Endothelial cell of umbilical vein (primary cell): ENCODE measurements at regions not wholly inside any gene's neighbourhood (a gene's known extent, or its start where the extent isn't known, plus 50 kb on each side); places are given as distances from the start of the nearest gene placed in this dataset.

ENCODE experiments used
- BruUV-seq: library from RNA; stranded (reverse); fragments of 400-500 nt; replicated peaks from 2 replicates; lab custom pipeline; 2021; lab: Mats Ljungman, UMichigan
- CTCF ChIA-PET: fragments of 300-600, 350-600 bp; sonication (Branson Sonifier 250); formaldehyde crosslinking; loops from one replicate; lab custom pipeline; 2021; ENCODE audit warnings: antibody characterized with exemption, inconsistent platforms; lab: Charles Lee
- POLR2A ChIA-PET: fragments of 300-600, 350-600 bp; sonication (Branson Sonifier 250); formaldehyde crosslinking; loops from one replicate; lab custom pipeline; 2021; ENCODE audit warnings: antibody characterized with exemption, inconsistent platforms; lab: Charles Lee
- DNase-seq: peaks from one replicate; pipeline ENCODE4 v3.0.0-alpha.2; 2011; ENCODE audit warnings: low read depth, low spot score
- FAIRE-seq: peaks from 2 replicates; lab custom pipeline; 2011; peaks lifted over from hg19 to GRCh38; lab: Jason Lieb, UNC
- H2AFZ ChIP-seq: 2 replicates; pipeline ENCODE4 v1.6.0; 2012; ENCODE audit warnings: low read depth, low read length, control low read depth, inconsistent platforms
- H3K27ac ChIP-seq: 2 replicates; pipeline ENCODE4 v1.5.1; 2011; ENCODE audit warnings: low read depth, mild to moderate bottlenecking, control low read depth, low read length, moderate library complexity; ENCODE audit not compliant: insufficient read depth
- H3K27me3 ChIP-seq, 2 experiments: 2 replicates each; pipeline versions ENCODE4 v1.6.0 to v1.6.1; 2011; ENCODE audit warnings: low read length in 2 of 2, mixed read lengths in 1 of 2; ENCODE audit not compliant: control insufficient read depth in 2 of 2, insufficient read depth in 2 of 2
- H3K36me3 ChIP-seq, 2 experiments: 2 replicates in 1 of 2; 3 replicates in 1 of 2; pipeline ENCODE4 v1.5.1; 2011; ENCODE audit warnings: low read length in 2 of 2, mild to moderate bottlenecking in 1 of 2, moderate library complexity in 1 of 2; ENCODE audit not compliant: control insufficient read depth in 2 of 2, insufficient read depth in 2 of 2; ENCODE audit errors: extremely low read depth in 1 of 2
- H3K4me1 ChIP-seq: 3 replicates; pipeline ENCODE4 v1.5.1; 2011; ENCODE audit warnings: mild to moderate bottlenecking, low read length; ENCODE audit not compliant: control insufficient read depth, insufficient read depth; ENCODE audit errors: extremely low read depth
- H3K4me2 ChIP-seq: 2 replicates; pipeline ENCODE4 v1.6.1; 2011; ENCODE audit warnings: low read length, control low read depth, mixed read lengths; ENCODE audit not compliant: insufficient read depth
- H3K4me3 ChIP-seq, 3 experiments: fragments of 200-600 bp in 1 of 3; sonication (generic), shearing (Covaris generic) in 1 of 3; replicated peaks in 1 of 3; 2 replicates each; pipeline ENCODE4 v1.5.1; 2011 to 2016; ENCODE audit warnings: control low read depth in 3 of 3, low read length in 3 of 3, mild to moderate bottlenecking in 2 of 3, inconsistent platforms in 1 of 3, low read depth in 1 of 3, moderate library complexity in 1 of 3; ENCODE audit not compliant: insufficient read depth in 1 of 3
- H3K79me2 ChIP-seq: 2 replicates; pipeline ENCODE4 v1.6.0; 2012; ENCODE audit warnings: low read length, inconsistent platforms; ENCODE audit not compliant: control insufficient read depth, insufficient read depth
- H3K9ac ChIP-seq: replicated peaks from 2 replicates; pipeline ENCODE3; 2011; ENCODE audit warnings: low read length, control low read depth; ENCODE audit not compliant: insufficient read depth; ENCODE audit errors: extremely low read depth
- H3K9me1 ChIP-seq: replicated peaks from 3 replicates; pipeline ENCODE4 v1.6.0; 2011; ENCODE audit warnings: mild to moderate bottlenecking, low read length; ENCODE audit not compliant: control insufficient read depth, insufficient read depth; ENCODE audit errors: extremely low read depth
- H3K9me3 ChIP-seq: replicated peaks from 2 replicates; pipeline ENCODE4 v1.5.1; 2012; ENCODE audit warnings: low read length, inconsistent platforms; ENCODE audit not compliant: control insufficient read depth, insufficient read depth
- H4K20me1 ChIP-seq: replicated peaks from 2 replicates; pipeline ENCODE3; 2011; ENCODE audit warnings: mild to moderate bottlenecking, low read length; ENCODE audit not compliant: control insufficient read depth, insufficient read depth; ENCODE audit errors: extremely low read depth
- CTCF ChIP-seq, 2 donors: IDR thresholded peaks; 1 replicate in 1 of 2; 2 replicates in 1 of 2; pipeline ENCODE4 v1.5.1; 2011; ENCODE audit warnings: low read length in 2 of 2, mild to moderate bottlenecking in 2 of 2, moderate library complexity in 2 of 2, control low read depth in 1 of 2, inconsistent platforms in 1 of 2, low read depth in 1 of 2; ENCODE audit not compliant: insufficient read depth in 1 of 2; ENCODE audit errors: extremely low read depth in 1 of 2
- EZH2 ChIP-seq: IDR thresholded peaks from 2 replicates; pipeline ENCODE4 v1.6.1; 2012; ENCODE audit warnings: borderline replicate concordance, low read depth, mild to moderate bottlenecking, moderate library complexity, low read length, inconsistent platforms; ENCODE audit not compliant: severe bottlenecking
- FOS ChIP-seq: IDR thresholded peaks from 2 replicates; pipeline ENCODE4 v1.6.1; 2011; ENCODE audit warnings: mild to moderate bottlenecking, low read length, moderate library complexity, borderline replicate concordance; ENCODE audit not compliant: insufficient read depth
- GATA2 ChIP-seq: IDR thresholded peaks from 2 replicates; pipeline ENCODE4 v1.7.0; 2011; ENCODE audit warnings: low read depth, mild to moderate bottlenecking, moderate library complexity, mixed read lengths, low read length; ENCODE audit not compliant: insufficient read length, insufficient read depth
- JUN ChIP-seq: IDR thresholded peaks from 2 replicates; pipeline ENCODE4 v1.6.1; 2011; ENCODE audit warnings: borderline replicate concordance, low read depth; ENCODE audit not compliant: insufficient read length, insufficient read depth
- MAX ChIP-seq: IDR thresholded peaks from 2 replicates; pipeline ENCODE4 v1.6.1; 2011; ENCODE audit not compliant: insufficient read depth, insufficient read length
- MYC ChIP-seq: IDR thresholded peaks from one replicate; pipeline ENCODE4 v1.6.1; 2011; ENCODE audit warnings: mild to moderate bottlenecking, low read depth, low read length
- POLR2A ChIP-seq: IDR thresholded peaks from 2 replicates; pipeline ENCODE4 v1.6.1; 2012; ENCODE audit warnings: low read depth, mild to moderate bottlenecking, control low read depth, low read length
- POLR2AphosphoS5 ChIP-seq: IDR thresholded peaks from 2 replicates; pipeline ENCODE4 v1.6.1; 2012; ENCODE audit warnings: low read depth, mild to moderate bottlenecking, control low read depth, low read length, moderate library complexity; ENCODE audit not compliant: insufficient read depth
- dilution Hi-C: fragments of 300-500 bp; cut with MboI; formaldehyde crosslinking; loops from one replicate; pipeline ENCODE4 v1.15.0; 2019; ENCODE audit warnings: low sequenced_read_pairs; ENCODE audit not compliant: extremely low pct_ligation_motif_present
- intact Hi-C: fragments of 100-400 bp; cut with micrococcal nuclease; formaldehyde crosslinking; loops from one replicate; pipeline ENCODE4 v1.10.0; 2022

GRCh38 chr9:90010793-90011192, 406.0 kb downstream of the GADD45G start:
- H3K9me1 ChIP-seq: no peaks in the 10 kb centered on the region
- intact Hi-C loops: no loop called here
- no peak overlapping the region for H3K4me3 ChIP-seq
- no peaks in the 10 kb centered on the region for H3K9me3 ChIP-seq
- no peaks in the 10 kb centered on the region for H3K4me1 ChIP-seq
- no peak for DNase-seq
- TF ChIP-seq GATA2 (no peak), CTCF (IDR thresholded peaks at IDR 0.05; ENCODE audit: extremely low read depth in 1 of 2, insufficient read depth in 1 of 2, low read depth in 1 of 2, low read length in 2 of 2) (no peak), POLR2AphosphoS5 (no peak), POLR2A (no peak), MYC (no peak), JUN (no peak), MAX (no peak), EZH2 (no peak), FOS (no peak)
- H4K20me1 ChIP-seq: no peaks in the 10 kb centered on the region
- BruUV-seq: no TSS peak
- H2AFZ ChIP-seq: no peak overlapping the region
- ChIA-PET POLR2A (no interaction called here), CTCF (no interaction called here)
- no peak overlapping the region for H3K27ac ChIP-seq
- H3K27me3 ChIP-seq: no peaks in the 10 kb centered on the region
- H3K4me2 ChIP-seq: no peak overlapping the region
- H3K36me3 ChIP-seq: no peaks in the 10 kb centered on the region
- dilution Hi-C loops: no loop called here
- H3K9ac ChIP-seq: no peak overlapping the region
- H3K79me2 ChIP-seq: no peaks in the 10 kb centered on the region
- no peak for FAIRE-seq
